ENCODE measurements at regions not wholly inside any gene's neighbourhood (a gene's known extent, or its start where the extent isn't known, plus 50 kb on each side); places are given as distances from the start of the nearest gene placed in this dataset.

DNA sequence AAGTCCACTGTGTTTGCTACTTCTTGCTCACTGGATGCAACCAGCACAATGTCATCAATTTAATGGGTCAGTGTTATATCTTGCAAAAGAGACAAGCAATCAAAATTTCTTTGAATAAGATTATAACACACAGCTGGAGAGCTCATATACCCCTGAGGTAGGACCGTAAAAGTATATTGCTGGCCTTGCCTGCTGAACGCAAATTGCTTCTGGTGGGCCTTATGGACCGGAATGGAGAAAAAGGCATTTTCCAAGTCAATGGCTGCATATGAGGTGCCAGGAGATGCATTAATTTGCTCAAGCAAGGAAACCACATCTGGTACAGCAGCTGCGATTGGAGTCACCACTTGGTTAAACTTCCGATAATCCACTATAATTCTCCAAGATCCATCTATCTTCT is 119.1 kb downstream of the ZNF280B start:
- TF ChIP-seq, protein P1, sequence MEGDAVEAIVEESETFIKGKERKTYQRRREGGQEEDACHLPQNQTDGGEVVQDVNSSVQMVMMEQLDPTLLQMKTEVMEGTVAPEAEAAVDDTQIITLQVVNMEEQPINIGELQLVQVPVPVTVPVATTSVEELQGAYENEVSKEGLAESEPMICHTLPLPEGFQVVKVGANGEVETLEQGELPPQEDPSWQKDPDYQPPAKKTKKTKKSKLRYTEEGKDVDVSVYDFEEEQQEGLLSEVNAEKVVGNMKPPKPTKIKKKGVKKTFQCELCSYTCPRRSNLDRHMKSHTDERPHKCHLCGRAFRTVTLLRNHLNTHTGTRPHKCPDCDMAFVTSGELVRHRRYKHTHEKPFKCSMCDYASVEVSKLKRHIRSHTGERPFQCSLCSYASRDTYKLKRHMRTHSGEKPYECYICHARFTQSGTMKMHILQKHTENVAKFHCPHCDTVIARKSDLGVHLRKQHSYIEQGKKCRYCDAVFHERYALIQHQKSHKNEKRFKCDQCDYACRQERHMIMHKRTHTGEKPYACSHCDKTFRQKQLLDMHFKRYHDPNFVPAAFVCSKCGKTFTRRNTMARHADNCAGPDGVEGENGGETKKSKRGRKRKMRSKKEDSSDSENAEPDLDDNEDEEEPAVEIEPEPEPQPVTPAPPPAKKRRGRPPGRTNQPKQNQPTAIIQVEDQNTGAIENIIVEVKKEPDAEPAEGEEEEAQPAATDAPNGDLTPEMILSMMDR (IDR thresholded peaks at IDR 0.05): no peak
- no peak for TF ChIP-seq POLR2A (IDR thresholded peaks at IDR 0.05)

Measured in vagina (tissue), 2 donors.